Activated CD4-positive, alpha-beta T cell treated with anti-CD3 and anti-CD28 coated beads for 24 hours (primary cell): ENCODE measurements at regions not wholly inside any gene's neighbourhood (a gene's known extent, or its start where the extent isn't known, plus 50 kb on each side); places are given as distances from the start of the nearest gene placed in this dataset.

Source experiments
- DNase-seq, 2 donors: peaks; one replicate each; pipeline ENCODE4 v3.0.0-alpha.2; 2020; ENCODE audit warnings: low read depth in 2 of 2

- DNase-seq = no peak
Measured at GRCh38 chr10:33126742-33127141, 168.7 kb upstream of the ITGB1 start.

DNA sequence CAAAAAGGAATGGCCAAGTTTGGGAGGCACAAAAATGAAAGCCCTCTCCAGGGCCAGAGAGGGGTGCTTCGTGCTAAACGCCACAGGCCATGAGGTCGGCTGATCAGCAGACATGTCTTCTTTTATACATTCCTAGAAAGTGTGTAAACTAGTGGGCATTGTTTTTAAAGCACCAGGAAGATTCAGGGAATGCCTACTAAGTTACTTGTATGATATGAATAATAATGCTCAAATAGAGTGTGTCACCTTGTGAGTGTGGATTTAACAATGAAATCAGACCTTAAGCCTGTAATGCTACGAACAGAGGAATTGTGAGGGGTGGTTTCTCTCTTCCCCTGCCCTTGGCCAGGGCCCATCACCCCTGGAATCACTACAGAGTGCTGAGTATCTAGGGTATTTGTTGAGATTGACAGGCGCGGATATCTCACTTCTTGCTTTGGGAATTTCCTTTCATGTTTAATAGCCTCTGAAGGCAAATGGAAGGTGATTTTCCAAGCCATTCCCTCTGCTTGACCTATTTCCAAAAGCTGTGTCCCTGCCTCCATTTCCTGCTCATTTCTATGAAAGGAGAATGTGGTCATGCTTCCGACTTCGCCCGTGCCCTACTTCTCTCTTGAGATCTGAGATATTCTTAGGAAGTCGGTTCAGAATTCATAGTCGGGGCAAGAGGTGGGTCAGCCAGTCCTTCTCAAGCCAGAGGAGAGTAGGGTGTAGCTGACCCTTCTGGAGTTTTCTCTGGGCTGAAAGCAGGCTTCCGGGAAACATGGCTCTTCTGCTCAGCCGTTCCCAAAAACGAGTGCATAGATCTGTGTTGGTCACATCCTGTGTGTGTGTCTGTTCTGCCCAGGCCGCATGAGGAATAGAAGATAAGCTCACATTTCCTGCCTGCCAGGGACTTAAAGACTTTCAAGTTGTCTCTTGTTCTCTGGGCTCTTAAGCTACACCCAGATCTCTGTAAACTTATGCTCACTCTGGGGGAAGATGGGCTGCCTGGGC is 167.8 kb upstream of the ITGB1 start:
- DNase-seq = no peak

DNA sequence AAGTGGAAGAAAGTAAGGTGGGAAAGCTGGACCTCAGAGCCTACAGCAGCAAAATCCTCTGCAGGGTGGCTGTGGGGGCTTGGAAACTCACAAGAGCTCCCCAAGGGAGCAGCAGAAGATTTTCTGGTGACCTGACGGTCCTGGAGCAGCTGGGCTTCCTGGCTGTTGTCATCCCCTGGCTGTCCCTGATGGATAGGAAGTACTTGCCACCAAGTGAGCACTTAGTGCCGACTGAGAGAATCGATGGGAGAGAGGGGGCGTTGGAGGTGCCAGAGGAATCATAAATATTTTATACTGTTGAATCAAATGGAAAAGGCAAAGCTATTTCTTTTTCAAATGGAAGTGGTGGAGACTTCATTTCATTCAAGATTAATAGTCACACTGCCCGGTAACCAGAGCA is 167.1 kb upstream of the ITGB1 start:
- DNase-seq = no peak

- DNase-seq = no peak
Measured at GRCh38 chr10:33123680-33124079, 165.7 kb upstream of the ITGB1 start.

DNA sequence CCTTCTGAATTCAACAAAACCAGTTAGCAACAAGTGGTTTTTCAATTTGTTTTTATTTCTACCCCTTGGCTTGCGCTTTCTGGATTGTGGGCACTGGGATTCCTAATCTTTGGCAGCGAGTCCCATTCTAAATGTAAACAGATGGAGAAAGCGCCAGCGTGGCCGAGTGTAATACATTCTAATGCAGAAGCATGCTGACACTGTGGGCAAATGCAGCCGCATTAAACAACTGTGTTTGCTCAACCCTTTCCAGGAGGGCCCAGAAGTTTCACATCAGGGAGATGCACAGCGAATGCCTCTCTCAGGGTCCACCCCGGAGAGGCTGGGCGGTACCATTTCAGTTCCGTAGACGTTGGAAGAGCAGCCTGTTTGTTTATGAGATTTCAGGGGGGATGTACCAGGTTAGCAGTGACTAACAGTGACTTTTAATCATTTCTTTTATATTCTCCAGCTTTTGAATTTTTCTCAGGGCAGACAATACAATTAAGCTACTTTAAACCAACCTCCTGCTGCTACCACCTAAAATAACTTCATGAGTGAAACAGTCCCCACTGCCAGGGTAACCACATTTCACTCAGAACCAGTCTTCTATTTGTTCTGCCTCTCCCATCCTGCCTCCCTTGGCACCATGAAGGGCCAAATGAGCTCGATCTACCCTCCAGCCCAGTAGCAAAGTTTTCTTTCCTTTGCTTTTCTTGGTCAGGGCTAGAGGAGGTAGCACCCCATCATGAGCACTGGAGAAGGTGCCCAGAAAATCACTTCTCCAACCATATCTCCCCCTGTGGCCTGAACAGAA is 164.2 kb upstream of the ITGB1 start:
- no peak for DNase-seq

DNA sequence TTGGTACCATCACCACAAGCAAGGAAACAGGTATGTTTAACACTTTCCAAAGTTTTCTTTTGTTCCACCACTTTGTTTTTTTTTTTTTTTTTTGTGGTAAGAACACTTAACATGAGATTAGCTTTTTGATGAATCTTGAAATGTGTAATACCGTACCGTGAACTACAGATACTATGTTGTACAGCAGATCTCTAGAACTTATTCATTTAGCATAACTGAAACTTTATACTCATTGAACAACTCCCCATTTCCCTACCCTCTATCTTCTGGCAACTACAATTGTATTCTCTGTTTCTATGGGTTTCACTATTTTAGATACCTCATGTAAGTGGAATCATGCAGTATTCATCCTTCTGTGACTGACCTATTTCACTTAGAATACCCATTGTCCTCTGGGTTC is 162.7 kb upstream of the ITGB1 start:
- no peak for DNase-seq

DNA sequence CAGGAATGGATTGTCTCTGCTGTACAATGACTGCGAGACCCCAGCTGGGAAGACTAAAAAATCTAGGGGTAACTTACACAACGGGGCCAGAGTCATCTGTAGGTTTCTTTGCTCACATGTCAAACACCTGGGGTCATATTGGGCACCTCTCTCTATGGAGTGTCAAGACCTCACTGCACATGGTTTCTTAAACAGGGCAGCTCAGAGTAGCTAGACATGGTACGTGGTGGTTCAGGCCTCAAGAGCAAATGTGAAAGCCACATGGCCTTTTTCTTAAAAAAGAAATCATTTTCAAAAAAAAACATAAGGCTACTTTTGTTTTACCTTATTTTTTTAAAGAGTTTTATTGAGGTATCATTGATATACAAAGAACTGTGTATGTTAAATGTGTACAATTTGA is 162.2 kb upstream of the ITGB1 start:
- DNase-seq = no peak

- no peak for DNase-seq
Measured at GRCh38 chr10:33117816-33118215, 159.8 kb upstream of the ITGB1 start.

GRCh38 chr10:33117230-33117629 is 159.2 kb upstream of the ITGB1 start:
- DNase-seq = no peak

- no peak for DNase-seq
Measured at GRCh38 chr10:33115738-33116719, 158.0 kb upstream of the ITGB1 start.

DNA sequence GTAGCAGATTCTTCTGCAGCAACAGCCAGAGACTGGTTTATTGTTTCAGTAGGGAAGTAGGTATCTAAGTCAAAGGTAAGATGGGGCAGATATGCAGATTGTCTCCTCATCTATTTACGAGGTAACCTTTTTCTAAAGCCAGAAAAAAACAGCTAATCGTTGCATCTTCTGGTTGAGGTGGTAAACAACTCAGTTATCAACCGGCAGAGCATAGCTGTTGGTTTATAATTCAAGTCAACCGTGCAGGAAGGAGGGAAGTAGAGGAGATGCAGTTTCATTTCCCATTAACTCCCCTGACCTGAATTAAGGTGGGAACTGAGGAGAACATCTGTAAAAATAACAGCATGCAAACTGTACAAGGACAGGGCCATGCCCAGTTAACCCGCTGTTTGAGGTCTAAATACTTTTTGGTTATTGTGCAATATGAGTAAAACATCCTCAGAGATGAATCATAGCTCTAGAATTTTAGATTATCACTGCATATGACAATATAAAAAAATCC is 156.5 kb upstream of the ITGB1 start:
- DNase-seq = no peak

- DNase-seq = no peak
Measured at GRCh38 chr10:33113466-33113865, 155.4 kb upstream of the ITGB1 start.

DNA sequence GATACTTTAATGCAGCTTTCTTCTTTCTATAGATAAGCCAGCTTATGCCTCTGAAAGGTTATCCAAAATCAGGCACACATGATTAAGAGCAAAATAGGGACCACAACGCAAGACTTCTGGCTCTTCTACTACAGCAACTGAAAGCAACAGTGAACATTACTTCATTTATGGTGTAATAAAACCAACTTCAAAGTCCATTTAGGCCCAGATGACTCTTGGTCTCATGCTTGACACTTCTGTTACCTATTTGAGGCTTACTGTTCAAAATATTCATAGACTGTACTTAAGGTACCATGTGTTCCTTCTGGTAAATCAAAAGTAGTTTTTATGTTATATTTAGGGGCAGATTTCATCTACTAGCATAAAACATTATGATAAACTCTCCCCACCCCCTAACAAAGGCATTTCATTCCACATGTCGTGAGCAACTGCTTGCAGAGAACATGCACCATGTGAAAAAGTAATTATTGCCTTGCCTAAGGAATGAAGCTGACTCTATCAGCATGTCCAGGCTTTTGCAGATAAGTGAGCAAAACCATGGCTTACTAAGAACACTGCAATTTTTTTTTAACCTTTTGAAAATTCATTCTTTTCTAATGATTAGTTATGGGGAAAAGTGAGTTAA is 154.9 kb upstream of the ITGB1 start:
- no peak for DNase-seq

DNA sequence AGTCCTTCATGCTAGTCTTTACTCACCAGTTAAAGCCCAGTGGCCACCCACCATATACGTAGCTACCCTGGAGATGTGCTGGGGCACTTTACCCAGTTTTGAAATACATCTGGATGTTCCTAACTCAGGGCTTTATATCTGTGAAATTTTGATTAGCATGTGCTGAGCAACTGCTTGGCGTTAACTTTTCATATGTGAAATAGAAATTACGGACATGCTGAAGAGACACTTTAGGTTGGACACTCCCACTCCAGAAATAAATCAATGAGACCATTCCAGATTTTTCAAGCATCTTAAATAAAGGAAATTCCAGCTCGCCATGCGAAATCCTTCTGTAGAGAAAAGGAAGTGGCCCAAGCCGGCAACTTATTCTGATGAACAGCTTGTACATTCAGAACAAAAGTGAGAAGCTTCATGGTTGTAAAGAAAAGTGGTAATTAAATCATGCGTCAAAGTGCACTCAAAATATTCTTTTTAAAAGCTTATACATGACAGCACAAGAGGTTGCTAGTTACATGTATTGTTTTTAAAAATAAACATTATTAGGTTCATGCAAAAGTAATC is 153.5 kb upstream of the ITGB1 start:
- DNase-seq = no peak

DNA sequence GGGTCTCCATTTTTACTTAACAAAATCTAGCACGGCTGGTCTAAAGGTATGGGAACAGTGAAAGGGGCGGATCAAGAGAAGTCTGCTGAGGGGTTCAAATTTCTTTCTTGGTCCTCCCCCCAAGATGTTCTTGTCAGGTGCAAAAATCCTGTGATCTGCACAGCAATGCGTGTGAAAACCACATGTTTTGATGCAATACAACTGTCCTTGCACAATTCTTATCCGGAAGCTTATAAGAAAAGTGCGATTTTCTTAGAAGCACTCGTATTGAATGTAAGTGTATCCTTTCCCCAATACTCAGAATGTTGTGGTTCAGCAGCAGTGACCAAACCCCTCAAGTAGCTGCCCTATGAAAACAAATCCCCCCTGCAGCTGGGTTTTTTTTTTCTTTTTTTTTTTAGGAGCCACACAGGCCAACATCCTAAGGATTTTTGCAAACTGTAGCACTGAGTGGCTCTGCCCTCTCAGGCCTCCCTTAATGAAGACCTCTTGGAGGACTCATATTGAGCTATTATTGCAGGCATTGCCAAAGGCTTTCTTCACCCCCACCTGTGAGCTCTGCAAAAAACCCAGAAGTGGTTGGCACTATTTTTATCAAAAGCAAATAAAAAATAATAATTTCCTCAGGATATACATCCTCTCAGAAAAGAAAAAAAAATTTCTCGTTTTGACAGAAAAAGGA is 151.9 kb upstream of the ITGB1 start:
- no peak for DNase-seq

DNA sequence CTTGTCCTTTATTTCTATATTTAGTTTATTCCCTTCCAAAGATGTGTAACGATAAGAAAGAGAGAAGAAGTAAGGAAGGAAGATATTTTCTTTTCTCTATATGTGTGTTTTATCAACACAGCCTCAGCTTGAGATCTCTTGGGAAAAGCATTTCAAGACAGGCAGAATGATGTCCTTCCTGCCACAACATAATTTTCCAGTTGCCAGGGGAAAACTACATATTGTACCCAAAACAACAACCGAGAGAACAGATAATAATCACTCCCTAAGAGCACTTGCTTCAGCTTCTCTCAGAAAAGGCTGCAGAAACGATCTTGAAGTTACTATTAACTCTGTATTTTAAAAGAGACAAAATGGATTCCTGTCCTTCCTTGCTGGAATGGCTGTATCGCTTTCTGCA is 151.4 kb upstream of the ITGB1 start:
- DNase-seq = no peak

DNA sequence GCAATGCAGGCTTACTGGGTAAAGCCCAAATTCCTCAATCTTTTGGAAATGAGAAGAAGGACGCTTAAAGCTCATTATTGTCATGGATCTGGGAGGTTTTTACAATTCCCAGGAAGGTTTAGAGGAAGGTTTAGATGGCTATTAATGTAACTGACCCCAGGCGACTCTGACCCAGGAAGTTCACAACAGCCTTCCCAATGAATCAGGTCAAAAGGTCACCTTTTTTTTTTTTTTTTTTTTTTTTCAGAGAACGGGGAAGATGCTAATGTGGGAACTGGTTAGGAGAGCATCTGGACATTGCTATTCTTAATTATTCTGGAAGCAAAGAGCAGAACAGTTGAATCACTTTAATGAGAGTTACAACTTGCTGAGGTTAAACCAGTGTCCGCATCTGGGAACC is 149.9 kb upstream of the ITGB1 start:
- DNase-seq = no peak

GRCh38 chr10:33106767-33107166 is 148.7 kb upstream of the ITGB1 start:
- DNase-seq = no peak

DNA sequence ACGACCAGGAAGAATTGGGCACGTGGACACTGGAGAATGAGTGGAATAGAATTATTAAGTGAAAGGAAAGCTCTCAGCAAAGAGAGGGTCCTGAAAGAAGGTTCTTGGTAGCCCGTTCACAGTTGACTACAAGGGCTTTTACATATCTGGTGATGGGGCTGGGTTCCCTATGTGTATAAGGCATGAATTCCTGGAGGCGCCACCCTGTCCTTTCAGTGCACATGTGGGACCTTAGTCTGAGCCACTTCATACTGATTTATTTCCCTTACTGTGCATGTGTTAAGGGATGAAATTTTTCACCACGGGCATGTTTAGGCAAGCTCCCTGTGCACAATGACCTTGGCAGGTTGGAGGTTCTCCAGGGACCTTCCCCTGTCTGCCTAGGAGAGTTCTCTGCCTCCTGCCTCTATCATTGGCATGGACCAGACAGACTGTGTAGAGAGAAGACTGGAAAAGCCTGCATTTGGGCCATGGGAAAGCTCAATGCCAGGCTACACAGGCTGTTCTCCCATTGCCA is 145.9 kb upstream of the ITGB1 start:
- no peak for DNase-seq

GRCh38 chr10:33102071-33102470 is 144.0 kb upstream of the ITGB1 start:
- no peak for DNase-seq
